ENCODE measurements at regions not wholly inside any gene's neighbourhood (a gene's known extent, or its start where the extent isn't known, plus 50 kb on each side); places are given as distances from the start of the nearest gene placed in this dataset.

- peak; percentile 22 for DNase-seq (ENCODE audit: low read depth)
These were observed 122.5 kb downstream of the PHLDA1 start for GRCh38 chr12:75908961-75909605.

GRCh38 chr12:75905922-75906321 is 125.7 kb downstream of the PHLDA1 start:
- DNase-seq (ENCODE audit: low read depth) = no peak

GRCh38 chr12:75900781-75901254 is 130.8 kb downstream of the PHLDA1 start:
- no peak for DNase-seq (ENCODE audit: low read depth)

- no peak for DNase-seq (ENCODE audit: low read depth)
These were observed 131.3 kb downstream of the PHLDA1 start for GRCh38 chr12:75900226-75900625.

DNA sequence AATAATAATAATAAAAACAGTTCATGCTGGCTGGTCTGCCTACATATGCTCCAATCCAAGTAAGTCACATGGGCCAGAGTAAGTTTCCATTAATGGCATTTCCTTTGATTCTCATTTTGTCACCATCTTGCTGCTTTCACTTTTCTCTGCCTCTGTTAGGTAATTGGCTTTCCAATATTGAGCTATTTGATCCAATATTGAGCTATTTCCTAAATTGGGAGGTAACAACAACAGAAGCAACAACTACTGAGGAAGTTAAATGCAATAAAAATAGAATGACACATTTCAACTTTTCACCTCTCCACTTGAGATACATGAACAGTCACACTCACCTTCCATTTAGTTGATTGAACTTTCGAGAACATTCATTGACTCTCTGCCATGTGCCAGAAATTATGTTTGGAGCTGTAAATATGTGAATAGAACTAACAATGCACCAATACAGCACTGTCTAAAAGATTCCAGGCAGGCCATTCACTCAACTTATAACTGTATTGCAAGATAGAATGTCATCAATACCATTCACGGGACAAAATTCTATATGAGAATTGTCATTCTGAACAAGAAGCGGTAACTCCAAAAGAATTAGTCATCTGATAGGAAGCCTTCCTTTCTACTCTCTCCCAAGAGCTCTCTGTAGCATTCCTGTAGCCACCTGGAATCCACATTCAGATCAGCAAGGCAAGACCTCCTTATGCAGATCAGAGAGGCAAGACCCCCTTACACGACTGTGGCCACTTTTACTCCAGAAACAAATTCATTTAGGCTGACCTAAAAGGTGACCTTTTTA is 136.4 kb downstream of the PHLDA1 start:
- peak; percentile 47 for DNase-seq (ENCODE audit: low read depth)

DNA sequence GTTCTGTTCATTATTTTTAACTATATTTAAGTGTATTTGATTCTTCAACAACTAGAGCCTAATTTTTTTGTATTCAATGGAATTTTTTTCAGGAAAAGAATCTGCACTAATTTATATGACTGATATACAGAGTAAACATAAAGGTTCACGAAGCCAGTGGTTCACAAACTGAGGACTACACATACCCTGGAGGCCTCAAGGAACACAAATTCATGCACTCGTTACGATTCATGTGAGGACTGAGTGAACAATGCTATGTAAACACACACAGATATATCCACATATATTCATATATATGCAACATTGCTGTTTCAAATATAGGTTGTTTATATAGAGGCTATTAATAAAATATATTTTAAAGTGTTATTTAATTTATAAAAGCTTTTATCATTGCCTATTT is 137.8 kb downstream of the PHLDA1 start:
- no peak for DNase-seq (ENCODE audit: low read depth)

DNA sequence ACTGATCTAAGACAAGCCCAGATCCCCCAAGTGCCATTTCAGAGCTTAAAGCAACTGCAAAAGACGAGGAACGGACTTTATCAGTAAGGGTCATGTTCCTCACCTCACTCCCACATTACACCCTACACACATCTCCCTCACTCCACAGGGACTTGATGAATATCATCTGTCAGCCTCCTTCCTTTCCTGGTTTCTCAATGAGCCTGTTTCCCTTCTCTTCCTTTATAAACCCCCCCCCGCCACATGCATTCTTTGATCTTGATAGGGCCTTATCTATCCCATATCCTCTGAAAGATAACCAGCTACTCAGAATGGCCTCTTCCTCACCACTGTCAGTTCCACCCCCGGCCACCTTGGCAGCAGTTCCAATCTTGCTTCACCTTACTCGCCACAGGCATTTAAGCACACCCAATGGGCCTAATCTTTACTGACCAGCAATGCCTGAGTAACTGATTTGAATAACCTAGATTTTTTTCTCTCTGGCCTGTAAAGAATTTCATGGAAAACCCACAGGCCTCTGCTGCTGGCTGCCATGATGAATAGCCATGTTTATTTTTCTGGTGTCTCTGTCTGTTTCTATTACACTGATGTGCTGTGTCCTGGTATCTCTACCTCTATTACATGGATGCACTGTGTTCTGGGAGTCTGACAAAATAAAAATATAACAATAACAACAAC is 138.7 kb downstream of the PHLDA1 start:
- DNase-seq (ENCODE audit: low read depth) = peak; percentile 79

GRCh38 chr12:75891072-75891471 is 140.5 kb downstream of the PHLDA1 start:
- no peak for DNase-seq (ENCODE audit: low read depth)

DNA sequence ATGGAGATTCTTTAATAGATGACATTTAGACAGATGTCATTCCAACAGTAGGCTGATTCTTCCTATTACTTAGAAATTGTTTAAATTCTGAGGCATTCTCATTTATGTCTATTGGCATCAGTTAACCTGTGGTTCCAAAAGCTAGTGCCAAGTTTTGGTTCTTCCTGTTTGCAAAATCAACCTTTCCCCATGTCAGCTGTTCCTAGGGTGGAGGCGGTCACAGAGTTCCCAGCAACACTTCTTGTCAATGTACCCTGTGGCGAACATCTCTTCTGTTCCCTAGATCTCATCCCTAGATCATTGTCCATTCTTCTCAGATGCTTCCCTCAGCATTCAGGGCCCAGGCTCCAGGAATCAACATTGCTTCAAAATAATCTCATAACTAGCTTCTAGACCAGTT is 140.9 kb downstream of the PHLDA1 start:
- DNase-seq (ENCODE audit: low read depth) = no peak

DNA sequence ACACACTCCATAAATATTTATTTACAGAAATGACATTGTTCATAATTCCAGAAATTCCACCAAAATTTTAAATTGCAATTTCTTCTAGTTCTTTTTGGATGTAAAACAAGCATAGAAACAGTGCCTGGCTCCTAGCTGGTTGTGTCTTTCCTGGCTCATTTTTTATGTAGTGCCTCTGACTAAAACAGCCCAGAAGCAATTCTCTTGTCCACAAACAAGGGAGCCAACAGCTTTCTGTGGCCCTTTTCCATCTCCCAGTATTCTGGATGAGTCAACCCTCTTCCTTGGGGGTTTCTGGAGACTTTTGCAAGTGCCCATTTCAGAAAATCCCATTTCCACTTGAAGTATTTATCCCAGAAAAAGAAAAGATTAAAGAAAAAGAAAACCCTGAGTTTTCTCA is 141.4 kb downstream of the PHLDA1 start:
- DNase-seq (ENCODE audit: low read depth) = peak; percentile 30

DNA sequence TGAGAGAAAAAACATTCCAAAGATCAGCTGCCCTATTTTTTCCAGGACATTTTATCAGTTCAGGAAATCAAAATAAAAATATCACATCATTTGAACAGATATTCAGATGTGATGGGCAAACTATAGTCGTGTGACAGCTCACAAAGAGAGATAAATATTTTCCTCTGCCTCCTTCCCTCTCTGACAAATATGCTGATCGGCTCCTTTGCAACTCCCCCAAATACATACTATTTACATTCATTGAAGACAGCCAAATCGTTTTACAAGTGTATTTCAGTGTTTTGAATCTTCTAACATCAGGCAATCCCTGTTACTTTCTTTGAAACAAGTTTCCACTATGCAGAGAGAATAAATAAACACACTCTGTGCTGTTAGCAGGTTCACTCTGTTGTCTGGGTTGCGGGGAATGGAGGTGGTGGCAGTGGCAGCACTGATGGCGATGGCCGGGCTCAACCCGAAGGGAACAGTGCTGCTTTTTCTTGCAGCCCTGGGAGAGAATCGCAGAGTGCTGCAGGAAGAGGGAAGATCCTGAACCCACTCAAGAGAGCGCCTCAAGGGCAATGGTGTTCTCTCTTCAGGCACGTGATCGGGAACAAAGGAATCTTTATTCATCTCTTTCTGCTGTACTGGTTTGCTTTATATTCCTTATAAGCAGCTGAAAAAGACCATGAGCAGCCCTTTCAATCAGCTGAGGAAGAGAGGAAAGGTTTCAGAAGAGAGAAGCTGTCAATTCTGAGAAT is 142.5 kb downstream of the PHLDA1 start:
- DNase-seq (ENCODE audit: low read depth) = no peak

DNA sequence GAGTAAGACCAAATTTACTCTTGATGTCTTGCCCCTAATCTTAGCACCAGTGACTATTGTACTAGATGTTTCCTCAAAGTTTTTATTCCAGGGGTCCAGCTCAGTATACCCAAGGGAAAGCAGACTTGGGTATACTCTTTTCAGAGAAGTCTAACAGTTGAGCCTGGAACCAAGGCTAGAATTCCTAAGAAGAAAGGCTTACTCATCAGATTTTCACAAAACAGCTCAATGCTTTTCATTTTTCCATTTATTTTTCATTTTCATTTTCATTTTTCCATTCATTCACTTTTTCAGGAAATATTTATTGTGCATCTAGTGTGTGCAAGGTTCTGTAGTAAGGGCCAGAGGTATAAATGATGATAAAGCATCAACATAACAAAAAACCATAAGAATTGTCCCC is 143.2 kb downstream of the PHLDA1 start:
- no peak for DNase-seq (ENCODE audit: low read depth)

GRCh38 chr12:75887979-75888378 is 143.6 kb downstream of the PHLDA1 start:
- DNase-seq (ENCODE audit: low read depth) = no peak

- no peak for DNase-seq (ENCODE audit: low read depth)
These were observed 147.1 kb downstream of the PHLDA1 start for GRCh38 chr12:75884465-75884985.

DNA sequence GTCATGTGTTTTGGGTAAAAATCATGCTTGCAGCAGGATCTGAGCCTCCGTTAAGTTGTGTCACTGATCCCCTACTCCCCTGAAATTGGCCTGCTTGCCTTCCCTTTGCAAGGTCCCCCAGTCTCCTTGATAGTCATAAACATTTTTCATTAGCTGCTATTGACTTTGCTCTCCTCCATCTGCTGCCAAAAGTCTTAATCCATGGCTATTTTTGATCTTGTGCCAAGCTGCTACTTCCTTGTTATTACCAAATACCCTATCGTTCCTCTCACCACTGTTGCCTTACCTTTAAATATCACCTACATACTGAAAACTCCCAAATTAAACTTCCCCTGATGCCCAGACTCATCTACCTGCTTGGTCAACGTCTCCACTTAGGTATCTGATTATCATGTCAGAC is 148.3 kb downstream of the PHLDA1 start:
- DNase-seq (ENCODE audit: low read depth) = no peak

DNA sequence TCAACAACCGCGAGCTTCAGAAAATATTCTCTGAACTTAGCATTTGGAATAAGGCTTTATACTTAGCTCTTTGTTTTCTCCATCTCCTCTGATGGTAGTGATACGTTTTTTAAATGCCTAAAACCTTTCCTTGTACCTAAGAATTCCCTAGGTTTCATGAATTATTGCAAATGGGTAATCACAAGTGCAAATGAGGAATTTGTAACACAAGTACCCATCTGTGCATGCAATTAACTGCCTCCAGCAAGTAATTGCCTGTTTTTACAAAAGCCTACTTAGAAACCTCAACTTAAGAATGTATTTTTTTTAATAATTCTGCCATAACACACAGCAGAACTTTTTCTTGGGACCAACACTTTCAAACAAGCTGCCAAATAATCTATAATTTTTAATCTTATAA is 149.2 kb downstream of the PHLDA1 start:
- no peak for DNase-seq (ENCODE audit: low read depth)

GRCh38 chr12:75881920-75882319 is 149.7 kb downstream of the PHLDA1 start:
- DNase-seq (ENCODE audit: low read depth) = no peak

DNA sequence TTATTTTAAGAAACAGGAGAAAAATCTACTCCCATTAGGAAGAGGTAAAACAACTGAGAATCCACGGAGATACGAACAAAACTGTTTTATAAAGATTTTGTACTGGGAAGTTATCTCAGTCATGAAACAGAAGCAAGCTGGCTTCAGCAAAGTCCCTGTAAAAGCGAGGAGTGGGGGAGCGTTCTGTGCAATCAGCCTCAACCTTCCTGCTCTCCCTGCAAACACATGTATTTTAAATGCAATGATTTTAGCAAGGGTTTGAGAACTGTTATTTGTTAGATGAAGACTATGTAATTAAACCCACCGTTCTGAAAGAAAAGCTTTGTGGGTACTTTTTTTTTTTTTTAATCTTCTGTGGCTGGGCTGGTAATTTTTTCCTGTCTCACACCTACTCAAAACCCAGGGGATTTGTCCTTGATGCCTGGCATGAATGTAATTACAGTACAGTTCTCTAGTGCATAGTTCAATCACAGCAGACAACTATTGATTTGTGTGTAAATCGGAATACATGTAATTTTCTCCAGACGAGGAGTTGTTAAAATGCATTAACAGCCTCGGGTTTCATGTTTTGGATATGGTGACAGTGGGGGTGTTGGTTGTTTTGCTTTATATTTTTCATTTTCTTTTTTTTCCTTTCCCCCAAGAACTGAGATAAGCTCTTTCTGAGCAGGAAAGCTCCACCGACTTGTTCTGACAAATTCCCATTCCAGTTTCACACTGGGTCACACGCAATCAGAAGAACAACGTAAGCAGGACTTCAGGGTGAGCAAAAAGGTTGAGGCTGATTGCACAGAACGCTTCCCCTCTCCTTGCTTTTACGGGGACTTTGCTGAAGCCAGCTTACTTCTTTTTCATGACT is 153.6 kb downstream of the PHLDA1 start:
- peak; percentile 63 for DNase-seq (ENCODE audit: low read depth)

GRCh38 chr12:75876832-75877762 is 154.5 kb downstream of the PHLDA1 start:
- peak; percentile 85 for DNase-seq (ENCODE audit: low read depth)

- DNase-seq (ENCODE audit: low read depth) = no peak
These were observed 157.1 kb downstream of the PHLDA1 start for GRCh38 chr12:75874441-75874840.

Measured in renal cortical epithelial cell (primary cell).